ENCODE measurements at regions not wholly inside any gene's neighbourhood (a gene's known extent, or its start where the extent isn't known, plus 50 kb on each side); places are given as distances from the start of the nearest gene placed in this dataset.

DNA sequence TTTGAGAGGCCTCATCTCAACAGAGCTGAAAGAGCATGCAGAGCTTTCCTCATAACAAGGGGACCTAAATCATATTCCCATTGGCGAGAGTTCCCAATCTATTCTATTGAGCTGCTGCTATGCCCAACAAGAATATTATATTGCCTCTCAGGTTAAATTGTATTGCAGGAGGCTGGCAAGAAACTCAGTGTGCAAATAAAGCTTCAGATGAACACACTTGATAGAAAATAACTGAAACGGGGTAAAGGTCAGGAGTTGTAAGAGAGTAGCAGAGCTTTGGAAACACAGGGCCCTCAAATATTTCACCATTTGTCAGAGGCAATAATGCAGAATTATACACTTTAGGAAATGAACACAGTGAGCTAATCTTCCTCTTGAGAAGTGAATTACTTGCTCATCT is 364.3 kb upstream of the SPTLC3 start:
- Histone ChIP-seq H4K20me1 (ENCODE audit: control insufficient read depth, extremely low read depth, insufficient read depth, low read length) (no peaks in the 10 kb centered on the region), H3K9ac (ENCODE audit: insufficient read depth, low read length) (no peak overlapping the region), H3K79me2 (ENCODE audit: control insufficient read depth, insufficient read depth, low read length) (no peaks in the 10 kb centered on the region), H3K36me3 (ENCODE audit: control insufficient read depth, insufficient read depth, low read length) (no peaks in the 10 kb centered on the region), H3K4me3 (replicated peaks in 1 of 4; ENCODE audit: control extremely low read depth in 1 of 4, insufficient read depth in 1 of 4, low read depth in 3 of 4, low read length in 4 of 4) (no peak overlapping the region), H3K4me1 (ENCODE audit: control insufficient read depth, extremely low read depth, insufficient read depth, low read length) (no peaks in the 10 kb centered on the region), H2AFZ (ENCODE audit: low read length) (no peak overlapping the region), H3K9me3 (ENCODE audit: control insufficient read depth, insufficient read depth, low read depth, low read length) (no peaks in the 10 kb centered on the region), H3K27ac (ENCODE audit: insufficient read depth, low read length) (no peak overlapping the region), H3K4me2 (ENCODE audit: extremely low read depth, insufficient read depth, low read length) (no peak overlapping the region), H3K27me3 (ENCODE audit: control insufficient read depth, insufficient read depth, low read length) (no peaks in the 10 kb centered on the region)
- no peak for TF ChIP-seq EZH2 (IDR thresholded peaks at IDR 0.05; ENCODE audit: low read length, missing control alignments)
- TF ChIP-seq, protein P1, sequence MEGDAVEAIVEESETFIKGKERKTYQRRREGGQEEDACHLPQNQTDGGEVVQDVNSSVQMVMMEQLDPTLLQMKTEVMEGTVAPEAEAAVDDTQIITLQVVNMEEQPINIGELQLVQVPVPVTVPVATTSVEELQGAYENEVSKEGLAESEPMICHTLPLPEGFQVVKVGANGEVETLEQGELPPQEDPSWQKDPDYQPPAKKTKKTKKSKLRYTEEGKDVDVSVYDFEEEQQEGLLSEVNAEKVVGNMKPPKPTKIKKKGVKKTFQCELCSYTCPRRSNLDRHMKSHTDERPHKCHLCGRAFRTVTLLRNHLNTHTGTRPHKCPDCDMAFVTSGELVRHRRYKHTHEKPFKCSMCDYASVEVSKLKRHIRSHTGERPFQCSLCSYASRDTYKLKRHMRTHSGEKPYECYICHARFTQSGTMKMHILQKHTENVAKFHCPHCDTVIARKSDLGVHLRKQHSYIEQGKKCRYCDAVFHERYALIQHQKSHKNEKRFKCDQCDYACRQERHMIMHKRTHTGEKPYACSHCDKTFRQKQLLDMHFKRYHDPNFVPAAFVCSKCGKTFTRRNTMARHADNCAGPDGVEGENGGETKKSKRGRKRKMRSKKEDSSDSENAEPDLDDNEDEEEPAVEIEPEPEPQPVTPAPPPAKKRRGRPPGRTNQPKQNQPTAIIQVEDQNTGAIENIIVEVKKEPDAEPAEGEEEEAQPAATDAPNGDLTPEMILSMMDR (conservative IDR thresholded peaks at IDR 0.05 in 1 of 2, IDR thresholded peaks at IDR 0.05 in 1 of 2; ENCODE audit: low read depth in 1 of 2, low read length in 2 of 2), result no peak
- DNase-seq (ENCODE audit: low read depth in 2 of 2), result no peak

DNA sequence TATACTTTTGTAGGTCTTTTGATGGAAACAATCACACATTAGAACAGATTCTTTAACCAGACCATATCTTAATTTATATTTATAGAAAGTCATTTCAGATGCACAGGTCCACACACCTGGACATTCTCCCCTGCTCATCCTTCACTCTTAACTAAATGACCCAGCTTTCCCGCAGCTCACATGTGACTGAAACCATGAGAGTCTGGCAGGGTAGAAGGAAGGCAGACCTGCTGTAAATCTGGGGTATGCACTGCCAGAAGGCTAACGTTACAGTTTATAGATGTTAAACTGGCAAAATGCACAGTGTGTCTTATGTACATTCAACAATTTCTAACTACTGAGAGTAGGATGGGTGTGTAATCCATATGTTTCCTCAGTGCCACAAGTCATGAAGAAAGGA is 359.5 kb upstream of the SPTLC3 start:
- H3K27me3 ChIP-seq (ENCODE audit: control insufficient read depth, insufficient read depth, low read length), result no peaks in the 10 kb centered on the region
- no peak overlapping the region for H3K4me3 ChIP-seq (replicated peaks in 1 of 4; ENCODE audit: control extremely low read depth in 1 of 4, insufficient read depth in 1 of 4, low read depth in 3 of 4, low read length in 4 of 4)
- no peak overlapping the region for H2AFZ ChIP-seq (ENCODE audit: low read length)
- DNase-seq (ENCODE audit: low read depth in 2 of 2), result no peak
- no peak overlapping the region for H3K27ac ChIP-seq (ENCODE audit: insufficient read depth, low read length)
- TF ChIP-seq EZH2 (IDR thresholded peaks at IDR 0.05; ENCODE audit: low read length, missing control alignments), result no peak
- TF ChIP-seq, protein P1 (conservative IDR thresholded peaks at IDR 0.05 in 1 of 2, IDR thresholded peaks at IDR 0.05 in 1 of 2; ENCODE audit: low read depth in 1 of 2, low read length in 2 of 2), result no peak
- no peaks in the 10 kb centered on the region for H3K9me3 ChIP-seq (ENCODE audit: control insufficient read depth, insufficient read depth, low read depth, low read length)
- H3K4me1 ChIP-seq (ENCODE audit: control insufficient read depth, extremely low read depth, insufficient read depth, low read length), result no peaks in the 10 kb centered on the region
- no peaks in the 10 kb centered on the region for H3K79me2 ChIP-seq (ENCODE audit: control insufficient read depth, insufficient read depth, low read length)
- no peak overlapping the region for H3K9ac ChIP-seq (ENCODE audit: insufficient read depth, low read length)
- H3K36me3 ChIP-seq (ENCODE audit: control insufficient read depth, insufficient read depth, low read length), result no peaks in the 10 kb centered on the region
- no peak overlapping the region for H3K4me2 ChIP-seq (ENCODE audit: extremely low read depth, insufficient read depth, low read length)
- H4K20me1 ChIP-seq (ENCODE audit: control insufficient read depth, extremely low read depth, insufficient read depth, low read length), result no peaks in the 10 kb centered on the region

DNA sequence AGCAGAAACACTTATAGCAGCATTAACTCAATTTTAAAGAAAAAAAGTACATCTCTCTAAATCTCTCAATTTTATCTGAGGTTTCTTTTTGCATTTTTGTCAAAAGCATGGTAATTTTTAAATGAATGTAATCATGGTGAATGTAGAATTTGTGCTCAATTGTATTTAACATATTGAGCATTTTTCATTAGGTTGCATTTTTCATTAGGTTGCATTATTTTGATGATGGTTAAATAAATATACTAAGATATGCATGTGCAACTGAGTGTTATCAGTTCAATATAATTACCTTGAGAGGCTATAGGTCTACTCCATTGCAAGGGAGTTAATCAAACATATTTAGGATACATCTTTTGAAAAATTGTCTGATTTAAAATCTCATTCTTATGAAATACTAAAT is 355.1 kb upstream of the SPTLC3 start:
- no peaks in the 10 kb centered on the region for H3K36me3 ChIP-seq (ENCODE audit: control insufficient read depth, insufficient read depth, low read length)
- no peak overlapping the region for H3K4me2 ChIP-seq (ENCODE audit: extremely low read depth, insufficient read depth, low read length)
- no peak overlapping the region for H2AFZ ChIP-seq (ENCODE audit: low read length)
- H3K79me2 ChIP-seq (ENCODE audit: control insufficient read depth, insufficient read depth, low read length), result no peaks in the 10 kb centered on the region
- no peak overlapping the region for H3K27ac ChIP-seq (ENCODE audit: insufficient read depth, low read length)
- H3K4me3 ChIP-seq (replicated peaks in 1 of 4; ENCODE audit: control extremely low read depth in 1 of 4, insufficient read depth in 1 of 4, low read depth in 3 of 4, low read length in 4 of 4), result no peak overlapping the region
- H3K4me1 ChIP-seq (ENCODE audit: control insufficient read depth, extremely low read depth, insufficient read depth, low read length), result no peaks in the 10 kb centered on the region
- H3K9ac ChIP-seq (ENCODE audit: insufficient read depth, low read length), result no peak overlapping the region
- TF ChIP-seq EZH2 (IDR thresholded peaks at IDR 0.05; ENCODE audit: low read length, missing control alignments), result no peak
- DNase-seq (ENCODE audit: low read depth in 2 of 2), result no peak
- H3K9me3 ChIP-seq (ENCODE audit: control insufficient read depth, insufficient read depth, low read depth, low read length), result no peaks in the 10 kb centered on the region
- H4K20me1 ChIP-seq (ENCODE audit: control insufficient read depth, extremely low read depth, insufficient read depth, low read length), result no peaks in the 10 kb centered on the region
- H3K27me3 ChIP-seq (ENCODE audit: control insufficient read depth, insufficient read depth, low read length), result no peaks in the 10 kb centered on the region
